Astrocyte of the cerebellum (primary cell): ENCODE measurements at regions not wholly inside any gene's neighbourhood (a gene's known extent, or its start where the extent isn't known, plus 50 kb on each side); places are given as distances from the start of the nearest gene placed in this dataset.

Source experiments
- DNase-seq: peaks from one replicate; pipeline ENCODE4 v3.0.0-alpha.2; 2011; ENCODE audit warnings: low read depth
- H3K4me3 ChIP-seq: 2 replicates; pipeline ENCODE4 v1.5.1; 2011; ENCODE audit warnings: mild to moderate bottlenecking, low read depth, low read length, moderate library complexity
- CTCF ChIP-seq: IDR thresholded peaks from 2 replicates; pipeline ENCODE4 v1.5.1; 2012; ENCODE audit warnings: low read length, low read depth, moderate library complexity, mild to moderate bottlenecking; ENCODE audit errors: missing control alignments
- in situ Hi-C: cut with HindIII; loops from 2 replicates; pipeline ENCODE4 v1.10.0; 2017; ENCODE audit warnings: low sequenced_read_pairs

GRCh38 chr2:147366279-147366678 is 478.6 kb upstream of the ACVR2A start:
- in situ Hi-C loops = no loop called here
- TF ChIP-seq CTCF = no peak

GRCh38 chr2:147365622-147366021 is 479.2 kb upstream of the ACVR2A start:
- no peak for DNase-seq
- in situ Hi-C loops = no loop called here
- TF ChIP-seq CTCF = no peak

More at GRCh38 chr2:147366279-147366678, 478.6 kb upstream of the ACVR2A start:
- H3K4me3 ChIP-seq = no peak overlapping the region
- DNase-seq = no peak

GRCh38 chr2:147364597-147364996 is 480.2 kb upstream of the ACVR2A start:
- TF ChIP-seq CTCF = no peak
- no peak for DNase-seq
- no peak overlapping the region for H3K4me3 ChIP-seq
- in situ Hi-C loops = no loop called here

More at GRCh38 chr2:147365622-147366021, 479.2 kb upstream of the ACVR2A start:
- no peak overlapping the region for H3K4me3 ChIP-seq

GRCh38 chr2:147363181-147363580 is 481.6 kb upstream of the ACVR2A start:
- in situ Hi-C loops = no loop called here

GRCh38 chr2:147358375-147358774 is 486.5 kb upstream of the ACVR2A start:
- in situ Hi-C loops = no loop called here

More at GRCh38 chr2:147363181-147363580, 481.6 kb upstream of the ACVR2A start:
- no peak for DNase-seq
- no peak for TF ChIP-seq CTCF
- no peak overlapping the region for H3K4me3 ChIP-seq

GRCh38 chr2:147356157-147356556 is 488.7 kb upstream of the ACVR2A start:
- no peak for TF ChIP-seq CTCF
- in situ Hi-C loops = no loop called here
- no peak for DNase-seq
- H3K4me3 ChIP-seq = no peak overlapping the region

More at GRCh38 chr2:147358375-147358774, 486.5 kb upstream of the ACVR2A start:
- no peak overlapping the region for H3K4me3 ChIP-seq
- DNase-seq = no peak
- TF ChIP-seq CTCF = no peak

- no peak for DNase-seq
- H3K4me3 ChIP-seq = no peak overlapping the region
- in situ Hi-C loops = no loop called here
- no peak for TF ChIP-seq CTCF
Measured at GRCh38 chr2:147355706-147356105, 489.1 kb upstream of the ACVR2A start.
